Liver (tissue), 8 donors: ENCODE measurements at regions not wholly inside any gene's neighbourhood (a gene's known extent, or its start where the extent isn't known, plus 50 kb on each side); places are given as distances from the start of the nearest gene placed in this dataset.

Experiments
- DNase-seq: peaks from one replicate; pipeline ENCODE4 v3.0.0-alpha.2; 2017; ENCODE audit warnings: low spot score
- H3K27ac ChIP-seq, 2 donors: one replicate each; pipeline ENCODE4 v1.7.0; 2013; ENCODE audit warnings: inconsistent platforms in 2 of 2, low read length in 2 of 2, control low read depth in 1 of 2, low read depth in 1 of 2, mild to moderate bottlenecking in 1 of 2
- H3K27me3 ChIP-seq, 4 donors: one replicate each; pipeline versions ENCODE4 v1.6.1 to v1.7.0; 2013; ENCODE audit warnings: low read length in 3 of 4, inconsistent platforms in 1 of 4, mild to moderate bottlenecking in 1 of 4, moderate library complexity in 1 of 4; ENCODE audit not compliant: control insufficient read depth in 4 of 4, insufficient read depth in 4 of 4
- H3K36me3 ChIP-seq, 4 donors: one replicate each; pipeline versions ENCODE4 v1.6.1 to v1.7.0; 2013; ENCODE audit warnings: low read length in 3 of 4, mild to moderate bottlenecking in 3 of 4, low read depth in 1 of 4, moderate library complexity in 1 of 4; ENCODE audit not compliant: control insufficient read depth in 4 of 4, insufficient read depth in 3 of 4
- H3K4me1 ChIP-seq, 4 donors: one replicate each; pipeline versions ENCODE4 v1.6.1 to v1.7.0; 2013; ENCODE audit warnings: low read length in 3 of 4, mild to moderate bottlenecking in 3 of 4, moderate library complexity in 1 of 4; ENCODE audit not compliant: control insufficient read depth in 4 of 4, insufficient read depth in 4 of 4
- H3K4me3 ChIP-seq, 3 donors: one replicate each; pipeline versions ENCODE4 v1.6.1 to v1.7.0; 2013; ENCODE audit warnings: low read length in 3 of 3, control low read depth in 1 of 3, low read depth in 1 of 3, mild to moderate bottlenecking in 1 of 3
- H3K9ac ChIP-seq, 2 donors: one replicate each; pipeline ENCODE4 v1.7.0; 2013; ENCODE audit warnings: low read length in 2 of 2, mild to moderate bottlenecking in 2 of 2, moderate library complexity in 2 of 2, control low read depth in 1 of 2, low read depth in 1 of 2
- H3K9me3 ChIP-seq, 4 donors: one replicate each; pipeline versions ENCODE4 v1.6.1 to v1.7.0; 2013; ENCODE audit warnings: low read length in 3 of 4; ENCODE audit not compliant: control insufficient read depth in 4 of 4
- CTCF ChIP-seq: fragments of 150-350 bp; IDR thresholded peaks from 2 replicates; pipeline ENCODE4 v1.5.1; 2017; ENCODE audit warnings: improper control_type of control experiment, low read depth, low read length; ENCODE audit not compliant: missing input control
- FOXA1 ChIP-seq: IDR thresholded peaks from 2 replicates; pipeline ENCODE4 v1.6.1; 2016; ENCODE audit warnings: antibody characterized with exemption
- FOXA2 ChIP-seq: IDR thresholded peaks from 2 replicates; pipeline ENCODE4 v1.6.1; 2016; ENCODE audit warnings: antibody characterized with exemption
- HNF4A ChIP-seq, 2 donors: conservative IDR thresholded peaks; 2 replicates each; pipeline ENCODE4 v1.6.1; 2016; ENCODE audit warnings: antibody characterized with exemption in 2 of 2, mild to moderate bottlenecking in 2 of 2
- JUND ChIP-seq, 2 donors: IDR thresholded peaks; 2 replicates each; pipeline ENCODE4 v1.6.1; 2016; ENCODE audit warnings: antibody characterized with exemption in 2 of 2
- RAD21 ChIP-seq, 2 donors: IDR thresholded peaks; 2 replicates each; pipeline ENCODE4 v1.6.1; 2016; ENCODE audit warnings: antibody characterized with exemption in 2 of 2, mild to moderate bottlenecking in 2 of 2
- REST ChIP-seq: IDR thresholded peaks from 2 replicates; pipeline ENCODE4 v1.6.1; 2016; ENCODE audit warnings: antibody characterized with exemption, mild to moderate bottlenecking
- RXRA ChIP-seq, 2 donors: IDR thresholded peaks; 2 replicates each; pipeline ENCODE4 v1.6.1; 2017 to 2018; ENCODE audit warnings: antibody characterized with exemption in 2 of 2, mild to moderate bottlenecking in 1 of 2
- TAF1 ChIP-seq: conservative IDR thresholded peaks from 2 replicates; pipeline ENCODE4 v1.6.1; 2016; ENCODE audit warnings: antibody characterized with exemption, mild to moderate bottlenecking
- ZBTB33 ChIP-seq: IDR thresholded peaks from 2 replicates; pipeline ENCODE4 v1.6.1; 2016; ENCODE audit warnings: antibody characterized with exemption
- WGBS: extraction: QIAGEN DNeasy Blood & Tissue Kit; methylation state at CpG from one replicate; pipeline ENCODE4 v1.1.7; 2013; 5-methylcytosine and 5-hydroxymethylcytosine counted together
- TF ChIP-seq, protein P1 (sequence below): IDR thresholded peaks from 2 replicates; pipeline ENCODE4 v1.6.1; 2016; ENCODE audit warnings: antibody characterized with exemption
- donor health status: healthy.
- donor health status: healthy.
- donor health status: healthy.
- donor health status: healthy.
- donor health status: healthy.

GRCh38 chr15:31155151-31155550, 53.6 kb upstream of the TRPM1 start (continued):
- TF ChIP-seq JUND (IDR thresholded peaks at IDR 0.05) (no peak), FOXA1 (no peak), FOXA2 (no peak), RAD21 (IDR thresholded peaks at IDR 0.05) (no peak), CTCF (no peak)

DNA sequence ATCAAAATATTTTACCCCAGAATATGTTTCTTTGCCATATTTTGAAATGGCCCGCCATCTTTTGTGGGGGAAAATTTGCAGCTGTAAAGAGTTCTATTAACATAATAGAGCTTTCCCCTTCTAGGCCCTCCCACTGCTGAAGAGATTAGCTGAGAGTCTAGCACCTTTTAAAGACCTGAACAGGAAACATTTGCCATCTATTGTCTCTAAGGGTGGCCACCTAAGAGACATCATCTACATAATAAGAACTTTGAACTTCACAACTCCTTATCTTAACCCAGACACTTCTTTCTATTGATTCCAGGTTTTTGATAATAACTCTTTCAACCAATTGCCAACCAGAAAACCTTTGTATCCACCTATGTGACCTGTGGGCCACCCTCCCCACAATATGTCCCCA, 54.7 kb upstream of the TRPM1 start:
- Histone ChIP-seq H3K36me3 (no peaks in the 10 kb centered on the region), H3K9me3 (no peaks in the 10 kb centered on the region), H3K9ac (no peak overlapping the region), H3K4me3 (no peak overlapping the region), H3K4me1 (peaks cover 13 to 62% (median 42%) of the 10 kb centered on the region in 4 donors), H3K27ac (peak overlapping the region; percentile 93 to 96), H3K27me3 (no peaks in the 10 kb centered on the region)
- WGBS, result 96% methylated on average over 1 of the region's 1 CpG
- DNase-seq, result no peak
- TF ChIP-seq REST, result no peak
- TF ChIP-seq FOXA2, result no peak
- TF ChIP-seq, protein P1, sequence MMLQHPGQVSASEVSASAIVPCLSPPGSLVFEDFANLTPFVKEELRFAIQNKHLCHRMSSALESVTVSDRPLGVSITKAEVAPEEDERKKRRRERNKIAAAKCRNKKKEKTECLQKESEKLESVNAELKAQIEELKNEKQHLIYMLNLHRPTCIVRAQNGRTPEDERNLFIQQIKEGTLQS, result no peak
- TF ChIP-seq HNF4A (conservative IDR thresholded peaks at IDR 0.05), result no peak
- no peak for TF ChIP-seq TAF1
- no peak for TF ChIP-seq CTCF
- TF ChIP-seq RXRA (IDR thresholded peaks at IDR 0.05), result no peak
- no peak for TF ChIP-seq ZBTB33
